ENCODE measurements at regions not wholly inside any gene's neighbourhood (a gene's known extent, or its start where the extent isn't known, plus 50 kb on each side); places are given as distances from the start of the nearest gene placed in this dataset.

DNA sequence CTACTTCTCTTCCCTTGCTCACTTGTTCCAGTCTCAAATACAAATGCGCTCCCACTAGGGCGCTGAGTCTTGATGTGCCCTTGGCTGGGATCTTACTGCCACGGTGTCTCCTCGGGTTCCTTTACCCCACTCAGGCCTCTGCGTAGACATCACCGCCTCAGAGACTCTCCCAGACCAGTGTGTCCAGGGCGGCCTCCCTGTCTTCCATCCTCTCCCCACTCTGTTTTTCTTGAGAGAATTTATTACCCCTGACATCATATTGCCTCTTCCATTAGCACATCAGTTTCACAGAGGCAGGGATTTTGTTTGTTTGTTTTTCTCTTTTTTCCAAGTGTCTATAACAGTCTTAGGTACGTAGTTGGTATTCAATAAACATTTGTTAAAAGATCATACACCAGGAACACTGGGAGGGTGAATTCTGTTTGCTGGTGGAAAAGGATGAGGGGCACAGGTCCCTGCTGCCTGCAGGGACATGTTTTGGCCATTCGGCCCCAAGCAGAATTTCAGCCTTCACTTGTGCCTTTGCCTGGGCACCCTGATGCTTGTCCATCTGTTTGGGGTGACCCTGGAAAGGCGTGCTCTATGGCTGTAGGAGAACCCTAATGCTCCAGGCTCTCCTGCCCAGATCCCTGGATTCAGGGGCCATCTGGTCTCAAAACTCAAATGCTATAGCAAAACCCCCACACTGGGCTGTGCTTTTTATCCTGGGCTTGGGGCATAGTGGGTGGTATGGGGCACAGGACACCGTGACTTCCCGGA is 55.0 kb downstream of the RPL37A start:
- Mint-ChIP-seq H3K27ac (peak overlapping the region in 1 of 10 donors; percentile 25), H3K27me3 (peaks cover 0 to 9% (median 2%) of the 10 kb centered on the region in 5 donors), H3K4me1 (peaks cover 0 to 8% (median 3%) of the 10 kb centered on the region in 4 donors), H3K4me3 (no peak overlapping the region), H3K36me3 (no peaks in the 10 kb centered on the region), H3K9me3 (no peaks in the 10 kb centered on the region)
- POLR2A ChIA-PET: no interaction called here
- no peak for DNase-seq
- no peak for ATAC-seq

- peaks cover 0 to 9% (median 2%) of the 10 kb centered on the region in 5 donors for H3K27me3 Mint-ChIP-seq
- peak overlapping the region in 1 of 10 donors; percentile 53 for H3K4me3 Mint-ChIP-seq
- DNase-seq (peak in 1 of 10 donors; percentile 22), ATAC-seq (no peak)
- peak overlapping the region in 1 of 10 donors; percentile 25 for H3K27ac Mint-ChIP-seq
- H3K4me1 Mint-ChIP-seq: peaks cover 0 to 8% (median 3%) of the 10 kb centered on the region in 4 donors
- POLR2A ChIA-PET: no interaction called here
- no peaks in the 10 kb centered on the region for H3K9me3 Mint-ChIP-seq
- no peaks in the 10 kb centered on the region for H3K36me3 Mint-ChIP-seq
Measured at GRCh38 chr2:216554286-216554685, 55.6 kb downstream of the RPL37A start.

DNA sequence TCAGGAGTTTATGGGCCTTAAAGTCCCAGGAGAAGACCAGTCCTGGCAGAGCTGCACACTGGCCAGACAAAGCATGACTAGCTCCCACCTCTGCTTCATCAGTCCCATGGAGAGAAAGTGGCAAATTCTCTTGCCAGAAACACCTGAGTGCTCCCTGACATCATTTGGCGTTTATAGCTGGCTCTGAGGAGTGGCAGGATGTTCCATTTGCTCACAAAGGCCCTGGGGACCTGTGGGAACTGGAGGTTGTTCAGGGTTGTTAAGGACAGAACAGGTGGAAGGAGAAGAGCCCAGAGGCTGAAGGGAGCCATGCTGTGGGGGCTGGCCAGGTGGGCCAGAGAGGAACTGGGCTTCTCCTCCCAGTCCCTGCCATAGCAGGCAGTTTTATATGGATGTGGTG is 56.1 kb downstream of the RPL37A start:
- Mint-ChIP-seq H3K4me3 (peak overlapping the region in 1 of 10 donors; percentile 53), H3K9me3 (no peaks in the 10 kb centered on the region), H3K36me3 (no peaks in the 10 kb centered on the region), H3K27me3 (peaks cover 0 to 9% (median 2%) of the 10 kb centered on the region in 5 donors), H3K27ac (peak overlapping the region in 2 of 10 donors; percentile 25 to 69), H3K4me1 (peaks cover 0 to 8% (median 3%) of the 10 kb centered on the region in 4 donors)
- POLR2A ChIA-PET: no interaction called here
- DNase-seq (no peak), ATAC-seq (no peak)

DNA sequence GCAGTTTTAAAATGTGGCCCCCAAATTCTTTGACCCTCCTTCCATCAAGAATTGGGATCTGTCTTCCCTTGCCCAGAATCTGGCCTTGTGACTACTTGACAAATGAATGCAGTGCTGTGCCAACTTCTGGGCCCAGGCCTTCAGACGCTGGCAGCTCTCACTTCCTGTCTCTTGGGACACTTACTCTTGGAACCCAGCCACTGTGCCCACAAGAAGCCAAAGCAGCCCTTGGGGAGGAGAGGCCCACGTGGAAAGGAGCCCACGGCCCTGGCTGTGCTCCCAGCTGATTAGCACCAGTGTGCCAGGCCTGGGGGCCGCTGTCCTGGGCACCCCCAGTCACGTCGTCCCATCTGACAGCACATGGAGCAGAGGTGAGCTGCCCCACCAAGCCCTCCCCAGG is 56.6 kb downstream of the RPL37A start:
- H3K36me3 Mint-ChIP-seq: no peaks in the 10 kb centered on the region
- ATAC-seq (no peak), DNase-seq (no peak)
- peaks cover 0 to 8% (median 3%) of the 10 kb centered on the region in 4 donors for H3K4me1 Mint-ChIP-seq
- POLR2A ChIA-PET: no interaction called here
- H3K27ac Mint-ChIP-seq: peak overlapping the region in 2 of 10 donors; percentile 68 to 69
- H3K9me3 Mint-ChIP-seq: no peaks in the 10 kb centered on the region
- peaks cover 2 to 6% (median 3%) of the 10 kb centered on the region in 5 donors for H3K27me3 Mint-ChIP-seq
- H3K4me3 Mint-ChIP-seq: peak overlapping the region in 3 of 10 donors; percentile 22 to 59 (median 34)

GRCh38 chr2:216556202-216556601 is 57.6 kb downstream of the RPL37A start:
- Mint-ChIP-seq H3K9me3 (no peaks in the 10 kb centered on the region), H3K4me1 (peaks cover 0 to 8% (median 3%) of the 10 kb centered on the region in 4 donors), H3K27ac (no peak overlapping the region), H3K4me3 (no peak overlapping the region), H3K27me3 (peaks cover 4 to 9% (median 4%) of the 10 kb centered on the region in 5 donors), H3K36me3 (no peaks in the 10 kb centered on the region)
- ATAC-seq (no peak), DNase-seq (no peak)
- POLR2A ChIA-PET: no interaction called here

DNA sequence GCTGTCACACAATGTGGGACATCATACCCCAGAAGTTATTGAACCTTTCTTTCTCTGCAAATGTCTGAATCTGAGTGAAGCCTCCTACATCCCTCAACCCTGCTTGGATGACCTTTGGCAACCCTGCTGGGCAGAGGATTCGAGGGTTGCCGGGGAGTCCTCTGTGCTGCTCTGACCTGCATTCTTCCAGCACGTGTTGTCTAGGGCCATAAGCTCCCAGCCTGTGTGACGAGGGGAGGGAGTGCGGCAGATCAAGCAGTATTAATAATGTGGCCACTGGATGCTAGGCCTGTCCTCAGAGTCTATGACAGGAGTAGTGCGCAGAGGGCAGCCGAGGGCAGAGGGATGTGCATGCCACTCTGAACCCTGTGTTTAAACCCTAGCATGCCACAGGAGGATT is 58.8 kb downstream of the RPL37A start:
- Mint-ChIP-seq H3K9me3 (no peaks in the 10 kb centered on the region), H3K27ac (peak overlapping the region in 1 of 10 donors; percentile 16), H3K4me3 (no peak overlapping the region), H3K36me3 (no peaks in the 10 kb centered on the region), H3K27me3 (peaks cover 4 to 15% (median 6%) of the 10 kb centered on the region in 5 donors), H3K4me1 (peaks cover 0 to 8% (median 3%) of the 10 kb centered on the region in 4 donors)
- ATAC-seq (no peak), DNase-seq (no peak)
- POLR2A ChIA-PET: no interaction called here

DNA sequence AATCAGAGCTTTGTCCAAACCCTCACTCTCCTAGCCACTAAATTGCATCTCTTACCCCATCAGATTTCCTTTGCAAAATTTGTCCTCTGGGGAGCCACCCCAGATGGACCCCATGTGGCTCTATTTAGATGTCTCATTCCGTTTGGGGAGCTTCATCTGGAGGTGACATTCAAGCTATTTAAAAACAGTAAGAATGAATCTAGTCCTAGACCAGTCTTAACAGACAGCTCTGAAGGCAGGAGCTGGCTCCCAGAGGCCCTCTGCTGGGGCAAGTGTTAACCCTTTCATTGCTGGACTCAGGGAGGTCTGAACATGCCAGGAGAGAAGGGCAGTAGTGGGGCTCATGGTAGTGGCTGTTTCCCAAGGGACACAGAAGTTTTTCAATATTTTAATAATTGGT is 59.2 kb downstream of the RPL37A start:
- Mint-ChIP-seq H3K4me1 (peaks cover 0 to 8% (median 3%) of the 10 kb centered on the region in 4 donors), H3K36me3 (no peaks in the 10 kb centered on the region), H3K27ac (no peak overlapping the region), H3K9me3 (no peaks in the 10 kb centered on the region), H3K27me3 (peaks cover 4 to 19% (median 8%) of the 10 kb centered on the region in 5 donors), H3K4me3 (no peak overlapping the region)
- ATAC-seq (no peak), DNase-seq (no peak)
- POLR2A ChIA-PET: no interaction called here

DNA sequence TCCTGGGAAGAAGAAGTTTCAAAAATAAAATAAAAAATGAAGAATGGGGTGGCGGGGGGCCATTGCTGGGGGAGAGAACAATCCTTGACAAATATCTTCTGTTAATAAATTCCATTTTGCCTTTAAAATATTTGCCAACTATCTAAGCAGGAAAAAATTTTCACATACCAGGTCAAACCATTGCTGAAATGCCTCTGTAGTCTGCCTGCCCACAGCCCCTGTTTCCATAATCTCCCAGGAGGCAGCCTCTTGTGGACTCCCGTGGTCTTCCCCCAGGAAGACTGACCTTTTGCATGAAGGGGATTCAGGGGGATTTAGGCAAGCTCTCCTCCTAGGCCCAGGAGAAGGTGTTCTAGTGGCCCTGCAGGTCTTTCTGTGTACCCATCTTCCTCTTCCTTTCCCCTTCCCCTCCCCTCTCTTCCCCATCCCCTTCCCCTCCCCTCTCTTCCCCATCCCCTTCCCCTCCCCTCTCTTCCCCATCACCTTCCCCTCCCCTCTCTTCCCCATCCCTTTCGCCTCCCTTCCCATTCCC is 61.0 kb downstream of the RPL37A start:
- ATAC-seq (no peak), DNase-seq (no peak)
- peaks cover 0 to 8% (median 0%) of the 10 kb centered on the region in 9 donors for H3K9me3 Mint-ChIP-seq
- no peak overlapping the region for H3K4me3 Mint-ChIP-seq
- H3K27me3 Mint-ChIP-seq: peaks cover 2 to 23% (median 6%) of the 10 kb centered on the region in 5 donors
- POLR2A ChIA-PET: no interaction called here
- no peak overlapping the region for H3K27ac Mint-ChIP-seq
- H3K4me1 Mint-ChIP-seq: peaks cover 0 to 3% (median 2%) of the 10 kb centered on the region in 4 donors
- H3K36me3 Mint-ChIP-seq: no peaks in the 10 kb centered on the region

DNA sequence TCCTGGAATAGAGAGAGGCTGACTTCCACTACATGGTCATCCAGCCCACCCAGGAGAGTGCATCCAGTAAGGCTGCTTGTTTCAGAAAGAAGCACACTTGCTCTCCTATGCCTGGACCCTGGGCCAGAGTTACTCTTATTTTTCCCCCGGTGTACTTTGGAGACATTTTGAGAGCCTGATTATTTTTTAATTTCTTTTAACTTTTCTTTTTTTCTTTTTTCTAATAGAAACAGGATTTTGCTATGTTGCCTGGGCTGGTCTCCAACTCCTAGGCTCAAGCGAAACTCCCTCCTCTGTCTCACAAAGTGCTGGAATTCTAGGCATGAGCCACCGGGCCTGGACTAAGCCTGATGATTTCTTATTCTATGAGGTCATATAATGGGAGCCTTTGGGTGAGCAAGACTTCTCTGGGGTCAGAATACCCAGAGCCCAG is 62.2 kb downstream of the RPL37A start:
- DNase-seq (no peak), ATAC-seq (no peak)
- Mint-ChIP-seq H3K36me3 (no peaks in the 10 kb centered on the region), H3K4me3 (no peak overlapping the region), H3K27me3 (peaks cover 2 to 23% (median 9%) of the 10 kb centered on the region in 5 donors), H3K27ac (no peak overlapping the region), H3K4me1 (peaks cover 0 to 1% (median 0%) of the 10 kb centered on the region in 4 donors), H3K9me3 (peaks cover 0 to 8% (median 0%) of the 10 kb centered on the region in 9 donors)
- POLR2A ChIA-PET: no interaction called here

DNA sequence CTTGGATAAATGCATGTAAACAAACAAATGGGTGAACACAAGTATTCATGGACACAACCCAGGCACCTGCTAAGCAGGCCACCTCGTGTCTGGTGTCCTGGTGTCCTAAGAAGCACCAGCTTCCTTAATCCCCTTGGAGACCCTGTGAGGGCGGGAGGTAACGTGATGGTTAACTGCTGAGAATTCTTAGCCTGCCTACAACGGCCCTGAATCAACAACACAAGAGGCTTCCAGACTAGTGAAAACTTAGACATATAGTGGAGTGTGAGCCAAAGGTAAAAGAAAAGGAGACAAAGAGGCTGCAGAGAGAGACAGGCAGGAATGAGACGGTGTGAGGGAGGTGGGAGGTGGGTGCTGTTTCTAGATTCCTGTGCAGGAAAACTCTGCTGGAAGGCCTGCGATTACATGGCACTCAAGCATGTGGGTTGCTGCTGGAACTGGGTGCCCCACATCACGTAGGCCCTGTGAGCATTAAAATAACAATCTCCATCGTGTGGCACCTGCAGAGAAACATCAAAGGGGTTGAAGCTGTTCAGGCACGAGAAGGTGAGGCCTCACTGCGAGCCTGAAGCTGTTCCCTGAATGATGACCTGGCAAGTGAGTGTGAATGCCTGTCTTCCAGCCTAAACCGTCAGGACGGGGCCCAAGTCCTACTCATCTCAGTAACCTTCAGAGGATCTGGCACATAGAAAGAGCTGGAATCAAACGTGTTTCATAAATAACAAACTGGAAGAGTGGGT is 64.2 kb downstream of the RPL37A start:
- no peaks in the 10 kb centered on the region for H3K4me1 Mint-ChIP-seq
- ATAC-seq: no peak
- POLR2A ChIA-PET: no interaction called here

DNA sequence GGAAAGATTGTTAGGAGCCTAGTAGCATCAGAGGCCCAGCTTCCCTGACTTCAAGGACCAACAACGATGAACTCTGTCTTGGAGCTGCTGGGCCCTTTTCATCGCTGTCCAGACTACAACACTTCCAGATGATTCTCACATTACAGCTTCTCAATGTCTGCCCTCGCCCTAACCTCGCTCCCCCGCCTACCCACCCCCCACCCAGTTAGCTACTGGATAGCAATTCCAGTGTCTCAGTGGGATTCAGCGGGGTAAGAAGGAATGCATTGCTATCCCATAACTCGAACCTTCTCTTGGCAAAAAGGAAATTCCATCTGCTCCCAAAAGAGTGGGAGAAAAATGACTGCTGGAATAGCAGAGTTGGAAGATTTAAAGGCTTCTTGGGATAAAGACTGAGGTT is 65.0 kb downstream of the RPL37A start:
- Mint-ChIP-seq H3K4me3 (no peak overlapping the region), H3K27ac (no peak overlapping the region), H3K36me3 (no peaks in the 10 kb centered on the region), H3K4me1 (no peaks in the 10 kb centered on the region), H3K27me3 (peaks cover 2 to 23% (median 9%) of the 10 kb centered on the region in 5 donors), H3K9me3 (peaks cover 0 to 8% (median 0%) of the 10 kb centered on the region in 9 donors)
- POLR2A ChIA-PET: no interaction called here
- ATAC-seq (no peak), DNase-seq (no peak)

More for the DNA sequence above, 64.2 kb downstream of the RPL37A start:
- Mint-ChIP-seq H3K9me3 (peaks cover 0 to 8% (median 0%) of the 10 kb centered on the region in 9 donors), H3K36me3 (no peaks in the 10 kb centered on the region), H3K27me3 (peaks cover 2 to 23% (median 9%) of the 10 kb centered on the region in 5 donors), H3K4me3 (no peak overlapping the region), H3K27ac (no peak overlapping the region)
- DNase-seq: no peak

GRCh38 chr2:216564611-216565010 is 66.0 kb downstream of the RPL37A start:
- Mint-ChIP-seq H3K9me3 (peaks cover 0 to 8% (median 0%) of the 10 kb centered on the region in 9 donors), H3K27me3 (peaks cover 4 to 23% (median 9%) of the 10 kb centered on the region in 5 donors), H3K27ac (no peak overlapping the region), H3K4me1 (no peaks in the 10 kb centered on the region), H3K4me3 (no peak overlapping the region), H3K36me3 (no peaks in the 10 kb centered on the region)
- no peak for DNase-seq
- no peak for ATAC-seq
- POLR2A ChIA-PET: no interaction called here

DNA sequence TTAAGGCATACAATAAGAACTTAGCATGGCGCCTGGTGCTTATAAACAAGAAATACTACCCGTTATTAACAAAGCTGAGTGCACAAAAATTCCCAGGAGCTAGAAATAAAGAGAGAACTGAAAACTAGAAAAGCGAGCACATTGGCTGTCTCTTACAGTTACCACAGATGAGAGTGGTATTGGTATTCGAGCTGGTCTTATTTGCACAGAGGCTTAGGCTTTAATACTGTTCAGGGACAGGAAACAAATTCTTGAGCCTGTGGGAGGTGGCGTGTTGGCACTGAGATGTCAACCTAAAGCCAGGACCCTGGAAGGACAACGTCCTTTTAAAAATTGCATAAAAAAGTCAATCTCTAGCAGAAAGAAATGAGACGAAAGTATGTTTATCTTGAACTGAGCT is 67.3 kb upstream of the IGFBP2 start:
- POLR2A ChIA-PET: no interaction called here

More for the DNA sequence above, 67.3 kb upstream of the IGFBP2 start:
- H3K9me3 Mint-ChIP-seq: peaks cover 0 to 12% (median 0%) of the 10 kb centered on the region in 9 donors
- no peak overlapping the region for H3K4me3 Mint-ChIP-seq
- peaks cover 0 to under 1% (median 0%) of the 10 kb centered on the region in 3 donors for H3K36me3 Mint-ChIP-seq
- ATAC-seq (no peak), DNase-seq (no peak)
- no peak overlapping the region for H3K27ac Mint-ChIP-seq
- H3K4me1 Mint-ChIP-seq: no peaks in the 10 kb centered on the region
- peaks cover 2 to 14% (median 9%) of the 10 kb centered on the region in 5 donors for H3K27me3 Mint-ChIP-seq
